SK-N-SH (cell line): ENCODE measurements at regions not wholly inside any gene's neighbourhood (a gene's known extent, or its start where the extent isn't known, plus 50 kb on each side); places are given as distances from the start of the nearest gene placed in this dataset.

Source experiments
- CTCF ChIA-PET: fragments of 300-600, 350-600 bp; formaldehyde crosslinking; extraction: SDS; loops from one replicate; lab custom pipeline; 2021; lab: Yijun Ruan, JAX
- POLR2A ChIA-PET: fragments of 350-600 bp; sonication (Branson Sonifier 250); formaldehyde crosslinking; extraction: SDS; loops from one replicate; lab custom pipeline; 2020; ENCODE audit warnings: antibody characterized with exemption, inconsistent platforms; lab: Yijun Ruan, JAX
- DNase-seq: peaks from one replicate; pipeline ENCODE4 v3.0.0; 2012
- H2AFZ ChIP-seq: fragments of 200-600 bp; sonication (generic); 2 replicates; pipeline ENCODE4 v1.8.1; 2016; ENCODE audit warnings: antibody characterized with exemption, mild to moderate bottlenecking, low read depth
- H3F3A ChIP-seq: fragments of 200-600 bp; sonication (generic); replicated peaks from 2 replicates; pipeline ENCODE3; 2016; ENCODE audit warnings: antibody characterized with exemption, mild to moderate bottlenecking; ENCODE audit not compliant: insufficient read depth
- H3K27ac ChIP-seq, 2 experiments: fragments of 200-500 bp in 1 of 2; fragments of 200-600 bp in 1 of 2; sonication (Bioruptor generic) in 1 of 2; sonication (generic), shearing (Covaris generic) in 1 of 2; 2 replicates each; pipeline versions ENCODE4 v1.5.1 to v1.6.1; 2014 to 2016; ENCODE audit warnings: low read depth in 2 of 2, inconsistent platforms in 1 of 2, low read length in 1 of 2, mild to moderate bottlenecking in 1 of 2, mixed read lengths in 1 of 2
- H3K27me3 ChIP-seq: fragments of 200-600 bp; sonication (generic), shearing (Covaris generic); 2 replicates; pipeline ENCODE4 v1.6.1; 2016; ENCODE audit warnings: mixed run types; ENCODE audit not compliant: insufficient read depth
- H3K36me3 ChIP-seq, 2 experiments: fragments of 200-500 bp in 1 of 2; fragments of 200-600 bp in 1 of 2; sonication (Bioruptor generic) in 1 of 2; sonication (generic) in 1 of 2; replicated peaks in 1 of 2; 2 replicates each; pipeline versions ENCODE3 to v1.5.1; 2014 to 2016; ENCODE audit warnings: low read length in 1 of 2, mild to moderate bottlenecking in 1 of 2; ENCODE audit not compliant: insufficient read depth in 2 of 2, control insufficient read depth in 1 of 2
- H3K4me1 ChIP-seq, 2 experiments: fragments of 200-500 bp in 1 of 2; fragments of 200-600 bp in 1 of 2; sonication (Bioruptor generic) in 1 of 2; sonication (generic), shearing (Covaris generic) in 1 of 2; 2 replicates each; pipeline versions ENCODE4 v1.5.1 to v1.6.1; 2014 to 2016; ENCODE audit warnings: low read depth in 1 of 2, low read length in 1 of 2, mixed run types in 1 of 2; ENCODE audit not compliant: insufficient read depth in 2 of 2, control insufficient read depth in 1 of 2
- H3K4me2 ChIP-seq: fragments of 200-600 bp; sonication (generic), shearing (Covaris generic); 2 replicates; pipeline ENCODE4 v1.6.1; 2017; ENCODE audit warnings: mixed run types
- H3K4me3 ChIP-seq, 2 experiments: fragments of 200-500 bp in 1 of 2; fragments of 200-600 bp in 1 of 2; sonication (Bioruptor generic) in 1 of 2; sonication (generic), shearing (Covaris generic) in 1 of 2; 2 replicates each; pipeline versions ENCODE4 v1.5.1 to v1.8.1; 2014 to 2016; ENCODE audit warnings: low read depth in 2 of 2, inconsistent platforms in 1 of 2, low read length in 1 of 2, mild to moderate bottlenecking in 1 of 2, mixed read lengths in 1 of 2, moderate library complexity in 1 of 2
- H3K79me2 ChIP-seq: fragments of 200-600 bp; sonication (generic); 2 replicates; pipeline ENCODE4 v1.8.1; 2017; ENCODE audit warnings: mild to moderate bottlenecking; ENCODE audit not compliant: insufficient read depth
- H3K9ac ChIP-seq: fragments of 200-600 bp; sonication (generic); 2 replicates; pipeline ENCODE4 v1.6.1; 2017; ENCODE audit warnings: mixed run types
- H3K9me2 ChIP-seq: fragments of 200-600 bp; sonication (generic); 2 replicates; pipeline ENCODE4 v1.6.1; 2017; ENCODE audit warnings: mixed run types
- H3K9me3 ChIP-seq: fragments of 200-600 bp; sonication (generic); 2 replicates; pipeline ENCODE4 v1.6.1; 2017; ENCODE audit warnings: mixed run types, mild to moderate bottlenecking, moderate library complexity
- H4K20me1 ChIP-seq: fragments of 200-600 bp; sonication (generic); 2 replicates; pipeline ENCODE4 v1.6.1; 2017; ENCODE audit warnings: mild to moderate bottlenecking, mixed run types; ENCODE audit not compliant: insufficient read depth
- CTCF ChIP-seq: fragments of 200-600 bp; sonication (generic); IDR thresholded peaks from 2 replicates; pipeline ENCODE4 v1.6.1; 2017; ENCODE audit warnings: antibody characterized with exemption, mild to moderate bottlenecking, moderate library complexity
- EP300 ChIP-seq, 2 experiments: IDR thresholded peaks; 2 replicates each; pipeline versions ENCODE4 v1.4.0 to v1.6.1; 2012; ENCODE audit warnings: borderline replicate concordance in 1 of 2, low read depth in 1 of 2, low read length in 1 of 2
- EZH2phosphoT487 ChIP-seq: fragments of 200-600 bp; sonication (generic); IDR thresholded peaks from 2 replicates; pipeline ENCODE4 v1.6.1; 2017; ENCODE audit warnings: low read depth, mixed run types, mild to moderate bottlenecking, antibody characterized with exemption, moderate library complexity, borderline replicate concordance
- FOXJ3 ChIP-seq: sonication (generic); formaldehyde crosslinking; IDR thresholded peaks from 2 replicates; pipeline ENCODE4 v1.5.1; 2020; ENCODE audit warnings: mild to moderate bottlenecking, missing genetic modification reagents
- FOXM1 ChIP-seq: IDR thresholded peaks from 2 replicates; pipeline ENCODE4 v1.4.0; 2012; ENCODE audit warnings: low read depth, mild to moderate bottlenecking
- IRF3 ChIP-seq: fragments of 150-350 bp; IDR thresholded peaks from 2 replicates; pipeline ENCODE4 v1.6.1; 2016; ENCODE audit warnings: mild to moderate bottlenecking, low read depth, low read length
- JUND ChIP-seq: IDR thresholded peaks from 2 replicates; pipeline ENCODE4 v1.4.0; 2012
- MAX ChIP-seq: IDR thresholded peaks from 2 replicates; pipeline ENCODE4 v1.4.0; 2012; ENCODE audit warnings: low read depth
- MXI1 ChIP-seq: IDR thresholded peaks from 2 replicates; pipeline ENCODE4 v1.6.1; 2012; ENCODE audit warnings: mild to moderate bottlenecking, low read depth, low read length, improper control_type of control experiment
- NRF1 ChIP-seq: IDR thresholded peaks from 2 replicates; pipeline ENCODE4 v1.6.1; 2012; ENCODE audit warnings: low read depth, mild to moderate bottlenecking, low read length
- PBX3 ChIP-seq: IDR thresholded peaks from 2 replicates; pipeline ENCODE4; 2012
- TEAD4 ChIP-seq: IDR thresholded peaks from 2 replicates; pipeline ENCODE4 v1.4.0; 2012; ENCODE audit warnings: mild to moderate bottlenecking, borderline replicate concordance; ENCODE audit not compliant: insufficient read depth
- USF1 ChIP-seq: IDR thresholded peaks from 2 replicates; pipeline ENCODE4 v1.4.0; 2012; ENCODE audit warnings: low read depth, borderline replicate concordance
- ZBTB33 ChIP-seq: IDR thresholded peaks from 2 replicates; pipeline ENCODE4 v1.4.0; 2012; ENCODE audit warnings: low read depth, borderline replicate concordance
- WGBS: methylation state at CpG from one replicate; pipeline ENCODE4 v1.1.6; 2017; ENCODE audit warnings: low lambda C conversion rate; 5-methylcytosine and 5-hydroxymethylcytosine counted together

GRCh38 chr1:233500106-233500505 is 113.8 kb upstream of the KCNK1 start:
- Histone ChIP-seq H3K9me3 (no peaks in the 10 kb centered on the region), H2AFZ (no peak overlapping the region), H3K4me1 (no peaks in the 10 kb centered on the region), H3K36me3 (no peaks in the 10 kb centered on the region), H4K20me1 (no peaks in the 10 kb centered on the region), H3K9ac (no peak overlapping the region), H3K27me3 (no peaks in the 10 kb centered on the region), H3K27ac (no peak overlapping the region), H3K4me3 (no peak overlapping the region), H3K79me2 (no peaks in the 10 kb centered on the region), H3F3A (no peaks in the 10 kb centered on the region), H3K4me2 (no peak overlapping the region), H3K9me2 (no peaks in the 10 kb centered on the region)
- ChIA-PET CTCF (no interaction called here), POLR2A (no interaction called here)
- TF ChIP-seq FOXM1 (no peak), TEAD4 (no peak), JUND (no peak), FOXJ3 (CRISPR knock-in tag) (no peak), USF1 (no peak), IRF3 (no peak), NRF1 (no peak), PBX3 (no peak), EP300 (IDR thresholded peaks at IDR 0.05; ENCODE audit: borderline replicate concordance in 1 of 2, low read depth in 1 of 2, low read length in 1 of 2) (no peak), MXI1 (no peak), MAX (no peak), CTCF (no peak), ZBTB33 (no peak), EZH2phosphoT487 (no peak)
- WGBS = 62% methylated on average over 3 of the region's 3 CpGs
- DNase-seq = no peak
